Pancreas (tissue), 10 donors: ENCODE measurements at regions not wholly inside any gene's neighbourhood (a gene's known extent, or its start where the extent isn't known, plus 50 kb on each side); places are given as distances from the start of the nearest gene placed in this dataset.

Source experiments
- ATAC-seq, 4 donors: fragments of 200-7000 bp; cut with Tn5 transposase; one replicate each; pipeline versions ENCODE4 v1.8.0 to v1.9.1; 2020; ENCODE audit warnings: mild to moderate bottlenecking in 4 of 4, moderate library complexity in 4 of 4
- DNase-seq, 6 donors: peaks; one replicate each; pipeline ENCODE4 v3.0.0-alpha.2; 2020
- FAIRE-seq: peaks from 2 replicates; lab custom pipeline; 2012; peaks lifted over from hg19 to GRCh38; lab: Jason Lieb, UNC
- H3K27ac ChIP-seq, 4 donors: fragments of 200-600 bp; sonication (generic); 1 replicate in 3 of 4; 2 replicates in 1 of 4; pipeline versions ENCODE4 v1.5.0 to v1.8.0; 2020
- H3K27me3 ChIP-seq, 4 donors: fragments of 200-600 bp; one replicate each; pipeline ENCODE4 v1.8.0; 2021
- H3K36me3 ChIP-seq, 3 donors: fragments of 200-600 bp; sonication (generic) in 1 of 3; one replicate each; pipeline versions ENCODE4 v1.5.0 to v1.8.0; 2020 to 2021
- H3K4me1 ChIP-seq, 3 donors: fragments of 200-600 bp; one replicate each; pipeline ENCODE4 v1.8.0; 2021
- H3K4me3 ChIP-seq, 4 donors: fragments of 200-600 bp; sonication (generic) in 2 of 4; one replicate each; pipeline versions ENCODE4 v1.5.0 to v1.8.0; 2020 to 2021
- H3K9me3 ChIP-seq, 4 donors: fragments of 200-600 bp; one replicate each; pipeline ENCODE4 v1.8.0; 2021
- WGBS, 2 donors: extraction: QIAGEN DNeasy Blood & Tissue Kit; methylation state at CpG; one replicate each; pipeline ENCODE4 v1.1.7; 2013; 5-methylcytosine and 5-hydroxymethylcytosine counted together
- intact Hi-C, 3 donors: fragments of 100-400 bp; cut with DNase I; formaldehyde crosslinking; loops; one replicate each; pipeline versions ENCODE4 v1.11.1 to v1.14.2; 2022
- TF ChIP-seq, protein P1 (sequence below), 4 donors: fragments of 200-600 bp; sonication (generic) in 3 of 4; IDR thresholded peaks; one replicate each; pipeline versions ENCODE4 v1.5.0 to v1.8.0; 2021; ENCODE audit warnings: antibody characterized with exemption in 4 of 4
- donor health status: healthy with polysubstance abuse.
- donor health status: DM: no; HTN: no; CAD: no; lungs with moderate emphysema.
- donor health status: DM: no; HTN: no; CAD: no.
- donor health status: control.
- donor health status: control.
- donor health status: Bipolar disorder and iron deficiency.
- donor health status: DM: yes; HTN: yes; CAD: no.
- donor health status: DM: no; HTN: no; CAD: no.
- donor health status: DM: no; HTN: no; CAD: no.
- donor health status: DM: yes; HTN: yes; CAD: no.

DNA sequence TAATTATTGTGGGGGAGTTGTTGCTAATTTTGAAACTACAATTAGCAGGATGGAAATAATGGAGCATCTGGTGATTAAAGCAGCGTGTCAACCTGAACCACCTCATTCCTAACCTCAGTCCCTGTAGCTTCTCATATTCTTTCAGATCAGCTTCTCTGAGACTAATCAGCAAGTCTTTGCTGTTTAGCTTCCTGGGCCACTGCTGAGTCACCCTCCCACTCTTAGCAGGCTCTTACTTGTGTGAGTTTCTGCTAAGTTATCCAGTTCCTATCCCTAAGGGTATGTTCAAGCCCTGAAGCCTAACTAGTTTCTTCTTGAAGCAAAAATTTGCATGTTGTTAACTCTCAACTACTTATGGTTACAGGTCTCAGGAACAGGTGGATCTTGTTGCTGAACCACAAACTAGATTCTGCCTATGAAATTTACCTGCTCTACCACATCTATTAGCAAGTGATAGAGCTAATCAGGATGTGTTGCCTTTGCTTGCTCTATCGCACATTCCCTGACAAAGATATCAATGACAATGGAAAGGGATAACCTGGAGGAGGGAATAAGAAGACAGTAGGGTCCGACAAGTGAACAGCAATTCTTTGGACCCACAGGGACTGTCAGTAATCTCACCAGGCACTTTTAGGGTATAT, 134.2 kb downstream of the EIF4E start:
- H3K9me3 ChIP-seq = no peaks in the 10 kb centered on the region
- 70 to 82% methylated on average over 3 of the region's 3 CpGs for WGBS, 2 donors
- H3K4me1 ChIP-seq = no peaks in the 10 kb centered on the region
- H3K36me3 ChIP-seq = no peaks in the 10 kb centered on the region
- TF ChIP-seq, protein P1, sequence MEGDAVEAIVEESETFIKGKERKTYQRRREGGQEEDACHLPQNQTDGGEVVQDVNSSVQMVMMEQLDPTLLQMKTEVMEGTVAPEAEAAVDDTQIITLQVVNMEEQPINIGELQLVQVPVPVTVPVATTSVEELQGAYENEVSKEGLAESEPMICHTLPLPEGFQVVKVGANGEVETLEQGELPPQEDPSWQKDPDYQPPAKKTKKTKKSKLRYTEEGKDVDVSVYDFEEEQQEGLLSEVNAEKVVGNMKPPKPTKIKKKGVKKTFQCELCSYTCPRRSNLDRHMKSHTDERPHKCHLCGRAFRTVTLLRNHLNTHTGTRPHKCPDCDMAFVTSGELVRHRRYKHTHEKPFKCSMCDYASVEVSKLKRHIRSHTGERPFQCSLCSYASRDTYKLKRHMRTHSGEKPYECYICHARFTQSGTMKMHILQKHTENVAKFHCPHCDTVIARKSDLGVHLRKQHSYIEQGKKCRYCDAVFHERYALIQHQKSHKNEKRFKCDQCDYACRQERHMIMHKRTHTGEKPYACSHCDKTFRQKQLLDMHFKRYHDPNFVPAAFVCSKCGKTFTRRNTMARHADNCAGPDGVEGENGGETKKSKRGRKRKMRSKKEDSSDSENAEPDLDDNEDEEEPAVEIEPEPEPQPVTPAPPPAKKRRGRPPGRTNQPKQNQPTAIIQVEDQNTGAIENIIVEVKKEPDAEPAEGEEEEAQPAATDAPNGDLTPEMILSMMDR (IDR thresholded peaks at IDR 0.05) = no peak
- H3K4me3 ChIP-seq = no peak overlapping the region
- FAIRE-seq (no peak), ATAC-seq (no peak), DNase-seq (no peak)
- H3K27ac ChIP-seq = no peak overlapping the region
- no peaks in the 10 kb centered on the region for H3K27me3 ChIP-seq
- intact Hi-C loops = no loop called here

DNA sequence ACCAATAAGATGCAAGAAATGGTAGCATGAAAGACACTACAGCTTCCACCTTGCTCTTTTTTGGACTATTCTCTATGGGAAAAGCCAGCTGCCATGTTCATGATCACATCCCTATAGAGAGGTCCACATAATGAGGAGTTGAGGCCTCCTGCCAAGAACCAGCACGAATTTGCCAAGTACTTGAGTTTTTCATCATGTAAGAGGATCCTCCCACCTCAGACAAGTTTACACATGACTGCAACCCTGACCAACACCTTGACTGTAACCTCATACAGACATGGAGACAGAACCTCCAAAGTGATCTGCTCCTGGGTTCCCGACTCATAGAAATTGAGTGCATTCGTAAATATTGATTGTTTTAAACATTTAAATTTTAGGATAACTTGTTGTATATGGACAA, 135.2 kb upstream of the TSPAN5 start:
- DNase-seq (no peak), ATAC-seq (no peak), FAIRE-seq (no peak)
- WGBS, 2 donors = 65 to 72% methylated on average over 3 of the region's 3 CpGs
- Histone ChIP-seq H3K9me3 (no peaks in the 10 kb centered on the region), H3K27ac (no peak overlapping the region), H3K36me3 (no peaks in the 10 kb centered on the region), H3K4me3 (no peak overlapping the region), H3K4me1 (no peaks in the 10 kb centered on the region), H3K27me3 (no peaks in the 10 kb centered on the region)
- TF ChIP-seq, protein P1 (IDR thresholded peaks at IDR 0.05) = no peak
- intact Hi-C loops = no loop called here

DNA sequence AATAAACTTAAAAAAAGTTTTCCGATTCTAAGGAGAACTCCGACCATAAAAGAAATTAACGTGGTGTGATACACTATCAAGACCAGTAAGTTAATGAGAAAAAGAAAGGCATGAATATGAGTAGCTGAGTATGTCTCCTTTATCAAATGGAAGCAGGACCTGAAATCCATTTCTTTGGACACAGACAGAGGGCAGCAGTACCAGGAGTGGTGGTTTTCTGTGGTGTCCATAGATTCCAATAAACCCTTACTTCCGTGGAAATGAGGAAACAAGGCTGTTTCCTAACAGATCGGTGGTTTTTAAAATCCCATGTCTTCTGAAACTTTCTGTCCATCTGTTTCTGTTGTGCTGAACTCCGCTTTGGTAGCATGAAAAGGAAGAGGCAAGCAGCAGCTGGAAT, 128.5 kb upstream of the TSPAN5 start:
- ATAC-seq (no peak), DNase-seq (no peak), FAIRE-seq (no peak)
- Histone ChIP-seq H3K36me3 (no peaks in the 10 kb centered on the region), H3K4me3 (no peak overlapping the region), H3K27ac (no peak overlapping the region), H3K4me1 (no peaks in the 10 kb centered on the region), H3K27me3 (no peaks in the 10 kb centered on the region), H3K9me3 (no peaks in the 10 kb centered on the region)
- TF ChIP-seq, protein P1 (IDR thresholded peaks at IDR 0.05) = no peak
- WGBS, 2 donors = 60 to 64% methylated on average over 6 of the region's 6 CpGs
- intact Hi-C loops = no loop called here

DNA sequence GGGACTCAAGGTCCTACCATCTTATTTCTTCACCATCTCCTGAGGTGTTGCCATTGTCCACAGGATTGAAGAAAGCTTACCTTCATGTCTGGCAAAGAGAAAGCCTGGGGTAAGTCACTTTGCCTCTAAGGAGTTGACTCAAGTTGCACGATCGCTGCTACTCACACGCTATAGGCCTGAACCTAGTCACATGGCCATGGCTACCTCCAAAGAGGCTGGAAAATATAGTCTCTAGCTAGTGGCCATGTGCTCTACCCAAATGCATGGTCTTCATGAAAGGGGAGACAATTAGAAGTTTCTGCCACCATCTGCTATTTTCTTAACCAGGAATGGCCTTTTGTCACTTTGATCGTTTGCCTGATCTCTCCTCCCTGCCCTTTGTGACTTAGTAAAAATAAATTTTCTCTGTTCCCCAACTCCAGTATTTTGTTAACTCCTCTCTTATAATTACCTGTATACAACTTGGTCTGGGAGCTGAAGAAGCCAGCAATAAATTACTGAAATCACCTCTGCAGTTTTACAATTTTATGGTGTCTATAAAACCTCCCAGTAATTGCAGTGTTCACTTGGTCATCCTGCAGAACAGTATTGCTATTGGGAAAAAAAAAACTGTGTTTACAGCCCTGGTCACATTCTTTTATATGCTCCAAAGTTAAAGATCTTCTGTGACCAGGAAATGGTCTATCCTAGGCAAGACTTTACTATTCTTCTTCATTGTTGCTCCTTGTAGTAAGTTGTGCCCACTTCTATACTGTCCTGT, 126.7 kb upstream of the TSPAN5 start:
- Histone ChIP-seq H3K27ac (no peak overlapping the region), H3K4me1 (no peaks in the 10 kb centered on the region), H3K36me3 (no peaks in the 10 kb centered on the region), H3K4me3 (no peak overlapping the region), H3K9me3 (no peaks in the 10 kb centered on the region), H3K27me3 (no peaks in the 10 kb centered on the region)
- intact Hi-C loops = no loop called here
- WGBS, 2 donors = 90% methylated on average over 4 of the region's 4 CpGs
- DNase-seq = no peak
- FAIRE-seq = peak; percentile 80
- TF ChIP-seq, protein P1 (IDR thresholded peaks at IDR 0.05) = no peak
- no peak for ATAC-seq
